OCI-LY3 (cell line): ENCODE measurements at regions not wholly inside any gene's neighbourhood (a gene's known extent, or its start where the extent isn't known, plus 50 kb on each side); places are given as distances from the start of the nearest gene placed in this dataset.

Source experiments
- EZH2phosphoT487 ChIP-seq: fragments of 200-600 bp; shearing (Covaris generic); IDR thresholded peaks from 2 replicates; pipeline ENCODE4 v1.6.1; 2018; ENCODE audit warnings: antibody characterized with exemption, mixed run types, low read depth
- TF ChIP-seq, protein P1 (sequence below): fragments of 200-600, 300-600 bp; sonication (generic); IDR thresholded peaks from 2 replicates; pipeline ENCODE4 v1.5.1; 2014; ENCODE audit warnings: antibody characterized with exemption, low read length, low read depth

DNA sequence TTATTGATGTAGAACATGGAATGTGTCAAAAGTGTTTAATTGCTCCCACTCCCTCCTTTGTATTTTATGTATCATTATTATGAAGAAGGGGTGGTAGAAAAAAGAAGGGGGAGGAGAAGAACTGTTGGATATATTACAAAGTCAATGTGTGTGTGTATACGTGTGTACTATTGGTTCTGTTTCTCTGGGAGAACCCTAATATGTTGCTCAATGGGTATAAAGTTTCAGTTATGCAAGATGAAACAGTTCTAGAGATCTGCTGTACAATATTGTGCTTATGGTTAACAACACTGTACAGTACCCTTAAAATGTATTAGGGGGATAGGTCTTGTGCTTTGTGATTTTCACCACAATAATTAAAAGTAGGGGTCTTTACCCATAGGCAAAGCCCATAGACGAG lies 58.1 kb upstream of the ZC3H15 start:
- TF ChIP-seq, protein P1, sequence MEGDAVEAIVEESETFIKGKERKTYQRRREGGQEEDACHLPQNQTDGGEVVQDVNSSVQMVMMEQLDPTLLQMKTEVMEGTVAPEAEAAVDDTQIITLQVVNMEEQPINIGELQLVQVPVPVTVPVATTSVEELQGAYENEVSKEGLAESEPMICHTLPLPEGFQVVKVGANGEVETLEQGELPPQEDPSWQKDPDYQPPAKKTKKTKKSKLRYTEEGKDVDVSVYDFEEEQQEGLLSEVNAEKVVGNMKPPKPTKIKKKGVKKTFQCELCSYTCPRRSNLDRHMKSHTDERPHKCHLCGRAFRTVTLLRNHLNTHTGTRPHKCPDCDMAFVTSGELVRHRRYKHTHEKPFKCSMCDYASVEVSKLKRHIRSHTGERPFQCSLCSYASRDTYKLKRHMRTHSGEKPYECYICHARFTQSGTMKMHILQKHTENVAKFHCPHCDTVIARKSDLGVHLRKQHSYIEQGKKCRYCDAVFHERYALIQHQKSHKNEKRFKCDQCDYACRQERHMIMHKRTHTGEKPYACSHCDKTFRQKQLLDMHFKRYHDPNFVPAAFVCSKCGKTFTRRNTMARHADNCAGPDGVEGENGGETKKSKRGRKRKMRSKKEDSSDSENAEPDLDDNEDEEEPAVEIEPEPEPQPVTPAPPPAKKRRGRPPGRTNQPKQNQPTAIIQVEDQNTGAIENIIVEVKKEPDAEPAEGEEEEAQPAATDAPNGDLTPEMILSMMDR, result no peak
- no peak for TF ChIP-seq EZH2phosphoT487
